ENCODE measurements at regions not wholly inside any gene's neighbourhood (a gene's known extent, or its start where the extent isn't known, plus 50 kb on each side); places are given as distances from the start of the nearest gene placed in this dataset.

GRCh38 chr5:25850581-25850980 is 1187.8 kb downstream of the CDH9 start:
- Mint-ChIP-seq H3K27ac (no peak overlapping the region), H3K9me3 (no peaks in the 10 kb centered on the region), H3K4me3 (no peak overlapping the region)

GRCh38 chr5:25849270-25849669 is 1189.1 kb downstream of the CDH9 start:
- no peaks in the 10 kb centered on the region for H3K27me3 Mint-ChIP-seq
- no peaks in the 10 kb centered on the region for H3K36me3 Mint-ChIP-seq
- TF ChIP-seq CTCF (conservative IDR thresholded peaks at IDR 0.05), result no peak
- H3K4me3 Mint-ChIP-seq, result no peak overlapping the region
- H3K9me3 Mint-ChIP-seq, result no peaks in the 10 kb centered on the region
- no peaks in the 10 kb centered on the region for H3K4me1 Mint-ChIP-seq (ENCODE audit: unreplicated experiment)
- no peak overlapping the region for H3K27ac Mint-ChIP-seq
- DNase-seq (ENCODE audit: extremely low spot score, unreplicated experiment), result no peak

More at GRCh38 chr5:25850581-25850980, 1187.8 kb downstream of the CDH9 start:
- DNase-seq (ENCODE audit: extremely low spot score, unreplicated experiment), result no peak
- TF ChIP-seq CTCF (conservative IDR thresholded peaks at IDR 0.05), result no peak
- H3K36me3 Mint-ChIP-seq, result no peaks in the 10 kb centered on the region
- no peaks in the 10 kb centered on the region for H3K27me3 Mint-ChIP-seq
- no peaks in the 10 kb centered on the region for H3K4me1 Mint-ChIP-seq (ENCODE audit: unreplicated experiment)

GRCh38 chr5:25823330-25823873 is 1178.6 kb upstream of the CDH10 start:
- H3K36me3 Mint-ChIP-seq, result no peaks in the 10 kb centered on the region
- no peak for TF ChIP-seq CTCF (conservative IDR thresholded peaks at IDR 0.05)
- no peaks in the 10 kb centered on the region for H3K9me3 Mint-ChIP-seq
- no peak overlapping the region for H3K27ac Mint-ChIP-seq
- DNase-seq (ENCODE audit: extremely low spot score, unreplicated experiment), result no peak
- no peaks in the 10 kb centered on the region for H3K4me1 Mint-ChIP-seq (ENCODE audit: unreplicated experiment)
- no peaks in the 10 kb centered on the region for H3K27me3 Mint-ChIP-seq
- H3K4me3 Mint-ChIP-seq, result no peak overlapping the region

All from type B pancreatic cell (in vitro differentiated cells).